Stimulated activated CD4-positive, alpha-beta T cell treated with anti-CD3 and anti-CD28 coated beads, Interleukin-1b, Interleukin-23, amount 100 ng/mL, for 24 hours (primary cell): ENCODE measurements at regions not wholly inside any gene's neighbourhood (a gene's known extent, or its start where the extent isn't known, plus 50 kb on each side); places are given as distances from the start of the nearest gene placed in this dataset.

Experiments used
- DNase-seq, 4 experiments: peaks; one replicate each; pipeline ENCODE4 v3.0.0-alpha.2; 2020; ENCODE audit warnings: low read depth in 4 of 4, low spot score in 1 of 4

GRCh38 chr2:235257590-235257989 lies 236.3 kb upstream of the AGAP1 start:
- no peak for DNase-seq

DNA sequence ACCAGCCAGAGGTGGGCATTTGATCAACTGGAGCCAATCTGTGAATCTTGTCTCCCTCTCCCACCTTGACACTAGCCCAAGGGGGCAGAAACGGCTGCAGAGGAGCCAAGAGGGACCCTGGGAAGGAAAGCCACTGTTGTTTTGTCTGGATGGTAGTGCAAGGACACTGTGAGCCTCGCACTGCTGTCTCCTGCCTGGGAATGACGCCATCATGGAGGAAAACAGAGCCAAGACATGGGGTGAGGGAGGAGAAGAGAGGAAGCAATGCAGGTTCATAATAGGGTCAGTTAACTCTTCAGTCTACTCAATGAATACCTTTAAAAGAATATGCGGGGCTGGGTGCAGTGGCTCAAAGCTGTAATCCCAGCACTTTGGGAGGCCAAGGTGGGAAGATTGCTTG lies 231.1 kb upstream of the AGAP1 start:
- DNase-seq: no peak

DNA sequence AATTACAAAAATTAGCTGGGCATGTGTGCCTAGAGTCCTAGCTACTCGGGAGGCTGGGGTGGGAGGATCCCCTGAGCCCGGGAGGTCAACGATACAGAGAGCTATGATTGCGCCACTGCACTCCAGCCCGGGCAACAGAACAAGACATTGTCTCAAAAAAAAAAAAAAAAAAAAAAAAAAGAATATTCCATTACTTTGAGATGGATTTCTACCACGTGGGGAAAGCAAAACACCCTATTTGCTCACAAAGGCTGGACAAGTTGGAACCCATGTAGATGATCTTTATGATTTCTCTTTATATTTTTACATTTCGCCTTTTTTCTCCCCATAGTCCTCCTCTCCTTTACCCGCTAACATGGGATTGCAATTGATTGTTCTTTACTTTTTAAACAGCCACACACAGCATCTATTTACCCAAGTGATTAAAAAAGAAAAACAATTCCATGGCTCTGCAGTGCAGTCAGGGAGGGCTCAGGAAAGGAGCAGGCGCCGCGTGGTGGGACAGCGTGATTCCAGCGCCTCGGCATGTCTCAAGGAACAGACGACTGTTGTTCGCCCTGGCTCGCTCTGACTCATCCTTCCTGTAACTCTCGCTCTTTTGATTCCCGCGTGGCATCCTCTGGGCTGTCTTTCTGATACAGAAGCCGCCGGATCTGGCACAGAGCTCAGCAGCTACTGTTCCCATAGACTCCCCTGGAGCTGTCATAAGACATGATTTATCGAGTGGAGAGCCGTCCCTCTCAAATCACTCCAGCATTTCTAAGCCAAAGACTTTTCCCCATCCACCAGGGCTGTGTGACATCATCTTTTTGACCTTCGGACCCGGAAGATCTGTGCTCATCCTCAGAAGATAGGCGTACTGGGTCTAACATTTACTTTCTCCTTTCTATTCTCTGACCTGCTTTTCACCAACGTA lies 230.4 kb upstream of the AGAP1 start:
- no peak for DNase-seq

GRCh38 chr2:235264121-235264493 lies 229.7 kb upstream of the AGAP1 start:
- DNase-seq: no peak

GRCh38 chr2:235264512-235264911 lies 229.3 kb upstream of the AGAP1 start:
- DNase-seq: no peak

DNA sequence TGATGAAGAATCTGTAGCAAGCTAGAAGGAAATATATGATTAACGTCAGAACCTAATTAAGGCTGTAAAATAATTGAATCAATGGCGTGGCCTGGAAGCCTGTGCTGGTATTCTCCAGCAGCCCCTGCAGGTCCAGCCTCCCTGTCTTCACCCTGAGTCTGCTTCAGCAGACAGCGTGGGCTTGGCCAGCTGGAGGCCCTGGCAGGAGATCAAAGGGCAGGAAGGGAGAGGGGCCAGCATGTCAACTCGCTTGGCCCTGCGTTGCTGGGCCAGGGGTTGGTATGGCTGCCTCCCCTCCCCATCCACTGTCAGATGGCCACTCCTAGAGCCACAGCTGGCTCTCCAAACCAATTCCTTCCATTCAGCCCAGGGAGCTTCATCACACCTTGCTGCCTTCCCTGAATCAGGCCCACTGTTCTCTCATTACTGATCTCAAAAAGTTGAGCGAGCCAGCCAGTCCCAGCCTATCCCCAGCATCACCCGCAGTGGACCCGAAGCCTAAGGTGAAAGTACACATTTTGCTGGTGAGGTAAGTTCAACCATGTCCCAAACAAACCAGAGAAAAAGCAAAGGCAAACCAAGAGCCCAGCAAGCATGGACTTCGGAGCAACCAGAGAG lies 228.4 kb upstream of the AGAP1 start:
- DNase-seq: no peak

DNA sequence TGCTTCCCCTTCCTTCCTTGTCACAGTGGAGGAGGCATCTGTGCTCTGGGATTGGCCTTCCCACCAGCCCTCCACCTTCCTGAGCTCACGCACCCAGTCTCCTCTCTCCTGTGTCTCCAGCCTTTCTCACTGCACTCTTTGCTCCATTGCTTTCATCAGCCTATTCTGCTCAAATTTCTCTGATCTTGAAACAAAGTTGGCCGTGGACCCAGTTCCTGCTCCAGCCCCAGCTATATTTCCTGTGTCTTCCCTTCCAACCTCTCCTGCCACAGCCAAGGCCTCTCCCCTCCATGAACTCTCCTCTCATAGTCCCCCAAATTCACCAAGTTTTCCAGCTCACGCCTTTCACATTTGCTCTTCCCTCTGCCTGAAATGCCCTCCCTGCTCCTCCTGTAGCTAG lies 226.6 kb upstream of the AGAP1 start:
- DNase-seq: no peak

DNA sequence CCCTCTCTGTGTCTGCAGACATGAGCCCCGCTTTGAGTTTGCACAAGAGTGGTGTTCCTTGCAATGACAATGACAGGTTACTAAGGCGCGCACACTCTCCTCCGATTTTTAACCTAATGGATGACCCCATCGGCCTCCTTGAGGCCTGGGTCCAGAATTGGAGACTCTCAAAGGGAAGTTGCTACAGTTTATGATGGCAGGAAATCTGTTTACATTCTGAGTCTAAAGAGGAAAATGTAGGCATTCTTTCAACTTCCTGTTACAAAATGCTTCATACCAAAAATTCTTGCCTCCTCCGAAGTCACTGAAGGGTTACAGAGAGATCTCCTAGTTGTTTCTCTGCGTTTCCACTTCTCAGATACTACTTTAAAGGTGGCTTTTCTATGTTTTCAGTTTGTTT lies 225.3 kb upstream of the AGAP1 start:
- no peak for DNase-seq

DNA sequence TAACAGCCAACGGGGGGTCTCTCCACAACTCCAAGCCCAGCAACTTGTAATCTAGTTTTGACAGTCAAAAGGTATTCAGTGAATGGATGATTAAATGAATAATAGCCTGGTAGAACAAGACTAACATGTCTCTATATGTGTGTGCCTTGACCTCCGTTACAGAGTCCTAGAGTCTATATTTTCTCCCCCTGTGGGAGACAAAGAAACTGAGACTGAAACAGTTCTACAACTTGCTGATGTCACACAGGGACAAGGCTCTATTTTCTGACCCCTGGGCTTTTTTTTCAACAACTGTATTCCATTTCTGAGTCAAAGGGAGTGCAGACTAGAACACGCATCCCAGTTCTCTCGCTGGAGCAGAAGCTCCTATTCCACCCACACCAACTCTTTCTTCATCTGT lies 223.6 kb upstream of the AGAP1 start:
- DNase-seq: no peak

- DNase-seq: peak in 2 of 4 experiments; percentile 11 to 49
Measured at GRCh38 chr2:235270956-235271355, 222.9 kb upstream of the AGAP1 start.

DNA sequence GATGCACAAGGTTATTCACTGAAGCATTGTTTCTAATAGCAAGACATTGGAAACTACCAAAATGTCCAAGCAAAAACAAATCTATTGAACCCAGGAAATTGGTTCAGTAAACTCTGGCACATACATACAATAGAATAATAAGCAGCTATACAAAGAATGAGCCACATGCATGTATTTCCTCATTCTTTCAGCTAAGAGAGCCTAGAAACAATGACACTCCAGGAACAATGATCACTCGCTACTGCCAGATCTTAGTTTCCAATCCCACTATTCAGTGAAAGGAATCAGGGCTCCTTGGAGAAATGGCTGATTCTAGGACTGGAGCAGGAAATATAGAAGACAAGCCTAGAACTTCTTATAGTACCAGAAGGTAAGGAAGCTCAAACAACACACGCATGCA lies 221.9 kb upstream of the AGAP1 start:
- DNase-seq: no peak

GRCh38 chr2:235274023-235274422 lies 219.8 kb upstream of the AGAP1 start:
- DNase-seq: no peak

DNA sequence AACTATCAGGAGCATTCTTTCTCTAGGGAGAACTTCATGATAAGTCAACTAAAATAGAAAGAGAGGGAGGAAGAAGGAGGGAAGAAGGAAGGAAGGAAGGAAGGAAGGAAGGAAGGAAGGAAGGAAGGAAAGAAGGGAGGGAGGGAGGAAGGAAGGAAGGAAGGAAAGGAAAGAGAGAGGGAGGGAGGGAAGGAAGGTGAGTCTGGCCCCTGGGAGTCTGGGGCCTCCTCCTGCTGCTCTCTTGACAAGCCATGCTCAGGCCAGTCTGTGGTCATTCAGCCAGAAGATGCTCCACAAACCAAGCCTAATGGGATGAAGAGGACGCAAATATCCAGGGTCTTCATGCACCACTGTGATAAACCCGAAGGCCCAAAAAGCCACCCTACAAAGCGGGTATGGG lies 216.4 kb upstream of the AGAP1 start:
- DNase-seq: no peak

DNA sequence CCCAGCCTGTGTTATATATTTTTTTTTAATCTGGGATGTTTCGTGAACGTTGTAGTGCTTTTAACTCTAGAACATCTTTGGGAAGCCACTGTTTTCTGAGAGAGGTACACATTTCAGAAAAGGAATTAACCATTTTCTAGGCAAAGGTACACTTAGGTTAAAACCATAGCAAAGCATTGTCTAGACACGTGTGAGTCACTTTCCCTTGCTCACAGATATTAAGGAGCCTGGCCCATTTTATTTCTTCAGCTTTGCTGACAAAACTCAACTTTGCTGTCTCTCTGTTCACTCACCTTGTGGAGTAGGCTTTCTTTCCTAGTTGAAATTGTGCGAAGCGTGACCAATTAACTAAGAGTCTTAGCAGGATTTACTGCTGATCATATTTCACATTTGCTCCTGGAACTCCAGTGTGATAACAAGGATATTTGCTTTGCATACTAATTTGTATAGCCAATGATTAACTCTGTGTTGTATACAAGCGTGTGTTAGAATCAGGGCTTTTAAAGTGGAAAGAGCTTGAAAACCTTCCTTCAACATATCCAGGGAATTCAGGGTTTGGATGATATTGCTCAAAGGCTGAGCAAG lies 215.0 kb upstream of the AGAP1 start:
- DNase-seq: no peak

DNA sequence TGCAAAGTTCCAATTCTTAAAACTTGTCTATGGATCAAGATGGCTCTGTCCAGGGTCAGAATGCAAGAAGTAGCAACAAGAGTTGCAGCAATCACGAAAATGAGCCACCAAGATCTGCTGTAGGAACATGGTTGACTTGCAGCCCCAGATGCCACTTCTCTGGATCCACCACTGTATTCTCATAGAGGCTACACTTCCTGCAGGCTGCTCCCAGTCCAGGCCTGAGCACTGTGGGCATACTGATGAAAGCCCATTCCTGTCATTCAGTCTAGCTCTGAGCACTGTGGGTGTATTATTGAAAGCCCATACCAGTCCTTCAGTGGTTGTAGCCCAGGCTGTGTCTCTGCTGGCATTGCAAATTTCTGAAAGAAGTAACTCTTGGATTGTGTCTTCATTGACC lies 213.9 kb upstream of the AGAP1 start:
- DNase-seq: no peak

- DNase-seq: no peak
Measured at GRCh38 chr2:235283246-235283645, 210.6 kb upstream of the AGAP1 start.

DNA sequence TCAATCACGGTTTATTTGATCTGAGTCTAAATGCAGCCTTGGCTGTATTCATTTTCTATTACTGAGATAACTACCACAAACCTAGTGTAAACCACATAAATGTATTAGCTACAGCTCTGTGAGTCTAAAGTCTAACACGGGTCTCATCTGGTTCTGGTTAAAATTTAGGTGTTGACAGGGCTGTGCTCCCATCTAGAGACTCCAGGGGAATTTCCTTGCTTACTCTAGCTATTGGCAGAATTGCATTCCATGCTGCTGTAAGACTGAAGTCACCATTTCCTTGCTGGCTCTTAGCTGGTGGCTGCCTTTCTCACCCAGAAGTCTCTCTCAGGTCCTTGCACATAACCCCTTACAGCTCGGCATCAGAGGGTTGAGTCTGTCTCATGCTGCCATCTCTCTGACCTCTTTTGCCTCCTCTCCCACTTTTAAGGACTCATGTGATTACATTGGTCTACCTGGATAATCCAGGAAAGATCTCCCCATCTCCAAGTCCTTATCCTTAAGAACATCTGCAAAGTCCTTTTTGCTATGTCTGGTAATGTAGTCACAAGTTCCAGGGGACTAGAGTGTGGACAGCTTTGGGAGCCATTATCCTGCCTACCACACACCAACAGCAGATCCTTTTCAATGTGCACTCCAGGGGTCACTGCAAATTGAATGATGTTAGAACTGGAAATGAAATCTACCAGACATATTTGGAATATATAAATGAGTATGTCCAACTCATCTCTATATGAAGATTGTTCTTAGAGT lies 207.0 kb upstream of the AGAP1 start:
- DNase-seq: no peak

GRCh38 chr2:235287375-235287733 lies 206.5 kb upstream of the AGAP1 start:
- no peak for DNase-seq

GRCh38 chr2:235291461-235291860 lies 202.4 kb upstream of the AGAP1 start:
- DNase-seq: no peak

DNA sequence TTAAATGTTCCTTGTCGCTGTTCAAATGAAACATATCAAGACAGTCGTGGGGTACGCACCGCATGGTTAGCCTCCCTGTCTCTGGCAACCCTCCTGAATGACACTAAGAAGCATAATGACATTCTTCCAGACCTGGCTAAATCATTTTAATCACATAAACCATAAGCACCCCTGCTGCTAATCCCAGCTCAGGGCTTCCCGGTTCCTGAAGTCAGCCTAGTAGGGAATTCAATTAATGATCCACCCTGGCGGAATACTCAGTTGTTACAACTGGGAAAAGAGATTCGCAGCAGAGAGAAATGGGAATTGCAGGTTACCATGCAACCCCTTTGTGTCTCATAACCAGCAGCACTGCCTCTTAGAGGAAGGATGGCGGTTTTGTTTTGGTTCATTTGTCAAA lies 200.8 kb upstream of the AGAP1 start:
- no peak for DNase-seq

DNA sequence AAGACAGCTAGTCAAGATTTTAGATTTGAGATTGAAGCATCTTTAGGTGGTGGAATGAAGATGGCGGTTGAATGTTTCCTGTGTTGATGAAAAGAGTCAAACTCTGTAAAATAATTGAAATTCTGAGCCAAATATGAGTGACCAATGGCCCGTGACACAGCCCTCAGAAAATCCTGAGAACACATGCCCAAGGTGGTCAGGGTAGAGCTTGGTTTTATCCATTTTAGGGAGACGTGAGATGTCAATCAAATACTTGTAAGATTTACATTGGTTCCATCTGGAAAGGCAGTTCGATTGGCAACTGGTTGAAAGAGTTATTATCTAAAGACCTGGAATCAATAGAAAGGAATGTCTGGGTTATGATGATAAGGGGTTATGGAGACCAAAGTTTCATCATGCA lies 198.0 kb upstream of the AGAP1 start:
- DNase-seq: no peak
